Liver (tissue), 8 donors: ENCODE measurements at regions not wholly inside any gene's neighbourhood (a gene's known extent, or its start where the extent isn't known, plus 50 kb on each side); places are given as distances from the start of the nearest gene placed in this dataset.

Experiments used
- DNase-seq: peaks from one replicate; pipeline ENCODE4 v3.0.0-alpha.2; 2017; ENCODE audit warnings: low spot score
- H3K27ac ChIP-seq, 2 donors: one replicate each; pipeline ENCODE4 v1.7.0; 2013; ENCODE audit warnings: inconsistent platforms in 2 of 2, low read length in 2 of 2, control low read depth in 1 of 2, low read depth in 1 of 2, mild to moderate bottlenecking in 1 of 2
- H3K27me3 ChIP-seq, 4 donors: one replicate each; pipeline versions ENCODE4 v1.6.1 to v1.7.0; 2013; ENCODE audit warnings: low read length in 3 of 4, inconsistent platforms in 1 of 4, mild to moderate bottlenecking in 1 of 4, moderate library complexity in 1 of 4; ENCODE audit not compliant: control insufficient read depth in 4 of 4, insufficient read depth in 4 of 4
- H3K36me3 ChIP-seq, 4 donors: one replicate each; pipeline versions ENCODE4 v1.6.1 to v1.7.0; 2013; ENCODE audit warnings: low read length in 3 of 4, mild to moderate bottlenecking in 3 of 4, low read depth in 1 of 4, moderate library complexity in 1 of 4; ENCODE audit not compliant: control insufficient read depth in 4 of 4, insufficient read depth in 3 of 4
- H3K4me1 ChIP-seq, 4 donors: one replicate each; pipeline versions ENCODE4 v1.6.1 to v1.7.0; 2013; ENCODE audit warnings: low read length in 3 of 4, mild to moderate bottlenecking in 3 of 4, moderate library complexity in 1 of 4; ENCODE audit not compliant: control insufficient read depth in 4 of 4, insufficient read depth in 4 of 4
- H3K4me3 ChIP-seq, 3 donors: one replicate each; pipeline versions ENCODE4 v1.6.1 to v1.7.0; 2013; ENCODE audit warnings: low read length in 3 of 3, control low read depth in 1 of 3, low read depth in 1 of 3, mild to moderate bottlenecking in 1 of 3
- H3K9ac ChIP-seq, 2 donors: one replicate each; pipeline ENCODE4 v1.7.0; 2013; ENCODE audit warnings: low read length in 2 of 2, mild to moderate bottlenecking in 2 of 2, moderate library complexity in 2 of 2, control low read depth in 1 of 2, low read depth in 1 of 2
- H3K9me3 ChIP-seq, 4 donors: one replicate each; pipeline versions ENCODE4 v1.6.1 to v1.7.0; 2013; ENCODE audit warnings: low read length in 3 of 4; ENCODE audit not compliant: control insufficient read depth in 4 of 4
- CTCF ChIP-seq: fragments of 150-350 bp; IDR thresholded peaks from 2 replicates; pipeline ENCODE4 v1.5.1; 2017; ENCODE audit warnings: improper control_type of control experiment, low read depth, low read length; ENCODE audit not compliant: missing input control
- EGR1 ChIP-seq, 2 donors: IDR thresholded peaks; 2 replicates each; pipeline ENCODE4 v1.6.1; 2016 to 2018; ENCODE audit warnings: antibody characterized with exemption in 2 of 2, low read depth in 2 of 2
- FOXA1 ChIP-seq: IDR thresholded peaks from 2 replicates; pipeline ENCODE4 v1.6.1; 2016; ENCODE audit warnings: antibody characterized with exemption
- FOXA2 ChIP-seq: IDR thresholded peaks from 2 replicates; pipeline ENCODE4 v1.6.1; 2016; ENCODE audit warnings: antibody characterized with exemption
- GABPA ChIP-seq, 2 donors: IDR thresholded peaks in 1 of 2; conservative IDR thresholded peaks in 1 of 2; 2 replicates each; pipeline ENCODE4 v1.6.1; 2016; ENCODE audit warnings: antibody characterized with exemption in 2 of 2, mild to moderate bottlenecking in 1 of 2, moderate library complexity in 1 of 2
- HNF4A ChIP-seq, 2 donors: conservative IDR thresholded peaks; 2 replicates each; pipeline ENCODE4 v1.6.1; 2016; ENCODE audit warnings: antibody characterized with exemption in 2 of 2, mild to moderate bottlenecking in 2 of 2
- HNF4G ChIP-seq: IDR thresholded peaks from 2 replicates; pipeline ENCODE4 v1.6.1; 2016; ENCODE audit warnings: antibody characterized with exemption
- JUND ChIP-seq, 2 donors: IDR thresholded peaks; 2 replicates each; pipeline ENCODE4 v1.6.1; 2016; ENCODE audit warnings: antibody characterized with exemption in 2 of 2
- RAD21 ChIP-seq, 2 donors: IDR thresholded peaks; 2 replicates each; pipeline ENCODE4 v1.6.1; 2016; ENCODE audit warnings: antibody characterized with exemption in 2 of 2, mild to moderate bottlenecking in 2 of 2
- REST ChIP-seq: IDR thresholded peaks from 2 replicates; pipeline ENCODE4 v1.6.1; 2016; ENCODE audit warnings: antibody characterized with exemption, mild to moderate bottlenecking
- RXRA ChIP-seq, 2 donors: IDR thresholded peaks; 2 replicates each; pipeline ENCODE4 v1.6.1; 2017 to 2018; ENCODE audit warnings: antibody characterized with exemption in 2 of 2, mild to moderate bottlenecking in 1 of 2
- SP1 ChIP-seq: IDR thresholded peaks from 2 replicates; pipeline ENCODE4 v1.6.1; 2018; ENCODE audit warnings: antibody characterized with exemption, mild to moderate bottlenecking
- TAF1 ChIP-seq: conservative IDR thresholded peaks from 2 replicates; pipeline ENCODE4 v1.6.1; 2016; ENCODE audit warnings: antibody characterized with exemption, mild to moderate bottlenecking
- YY1 ChIP-seq: IDR thresholded peaks from 2 replicates; pipeline ENCODE4 v1.6.1; 2016; ENCODE audit warnings: antibody characterized with exemption, mild to moderate bottlenecking
- ZBTB33 ChIP-seq: IDR thresholded peaks from 2 replicates; pipeline ENCODE4 v1.6.1; 2016; ENCODE audit warnings: antibody characterized with exemption
- WGBS: extraction: QIAGEN DNeasy Blood & Tissue Kit; methylation state at CpG from one replicate; pipeline ENCODE4 v1.1.7; 2013; 5-methylcytosine and 5-hydroxymethylcytosine counted together
- donor health status: healthy.
- donor health status: healthy.
- donor health status: healthy.
- donor health status: healthy.
- donor health status: healthy.

- Histone ChIP-seq H3K36me3 (no peaks in the 10 kb centered on the region), H3K4me3 (no peak overlapping the region), H3K27ac (no peak overlapping the region), H3K4me1 (no peaks in the 10 kb centered on the region), H3K9me3 (peaks cover 0 to 6% (median 2%) of the 10 kb centered on the region in 4 donors), H3K27me3 (no peaks in the 10 kb centered on the region), H3K9ac (no peak overlapping the region)
- no peak for DNase-seq
- 21% methylated on average over 1 of the region's 1 CpG for WGBS
- TF ChIP-seq JUND (IDR thresholded peaks at IDR 0.05) (no peak), GABPA (IDR thresholded peaks at IDR 0.05 in 1 of 2, conservative IDR thresholded peaks at IDR 0.05 in 1 of 2) (no peak), YY1 (no peak), RXRA (IDR thresholded peaks at IDR 0.05) (no peak), FOXA1 (no peak), RAD21 (IDR thresholded peaks at IDR 0.05) (no peak), HNF4A (conservative IDR thresholded peaks at IDR 0.05) (no peak), HNF4G (no peak), EGR1 (IDR thresholded peaks at IDR 0.05; ENCODE audit: low read depth in 2 of 2) (no peak), CTCF (no peak), FOXA2 (no peak), REST (no peak), SP1 (no peak), TAF1 (no peak)
These were observed 91.9 kb upstream of the ZFP42 start for GRCh38 chr4:187903700-187904099.

GRCh38 chr4:187908079-187908561 lies 87.5 kb upstream of the ZFP42 start:
- H3K4me1 ChIP-seq, result no peaks in the 10 kb centered on the region
- no peak overlapping the region for H3K4me3 ChIP-seq
- H3K27me3 ChIP-seq, result no peaks in the 10 kb centered on the region
- H3K36me3 ChIP-seq, result no peaks in the 10 kb centered on the region
- no peaks in the 10 kb centered on the region for H3K9me3 ChIP-seq
- H3K27ac ChIP-seq, result no peak overlapping the region
- H3K9ac ChIP-seq, result no peak overlapping the region
- TF ChIP-seq ZBTB33, result no peak
- WGBS, result 91% methylated on average over 6 of the region's 6 CpGs
- DNase-seq, result no peak
